AG04449 (cell line): ENCODE measurements at regions not wholly inside any gene's neighbourhood (a gene's known extent, or its start where the extent isn't known, plus 50 kb on each side); places are given as distances from the start of the nearest gene placed in this dataset.

ENCODE experiments used
- CTCF ChIA-PET: fragments of 350-600 bp; formaldehyde crosslinking; extraction: SDS; loops from one replicate; lab custom pipeline; 2021; ENCODE audit warnings: antibody characterized with exemption; lab: Yijun Ruan, JAX
- POLR2A ChIA-PET: fragments of 400-600, 350-600 bp; formaldehyde crosslinking; extraction: SDS; loops from one replicate; lab custom pipeline; 2020; ENCODE audit warnings: antibody characterized with exemption, inconsistent platforms; lab: Yijun Ruan, JAX
- DNase-seq: peaks from one replicate; pipeline ENCODE4 v3.0.0-alpha.2; 2010; ENCODE audit warnings: low read depth, low spot score
- H3K4me3 ChIP-seq: 2 replicates; pipeline ENCODE4 v1.5.1; 2011; ENCODE audit warnings: low read depth, mild to moderate bottlenecking, control low read depth, low read length
- TF ChIP-seq, protein P1 (sequence below): IDR thresholded peaks from one replicate; pipeline ENCODE4 v1.5.1; 2011; ENCODE audit warnings: mild to moderate bottlenecking, moderate library complexity, low read length, control low read depth, inconsistent platforms; ENCODE audit not compliant: insufficient read depth; ENCODE audit errors: missing control alignments

DNA sequence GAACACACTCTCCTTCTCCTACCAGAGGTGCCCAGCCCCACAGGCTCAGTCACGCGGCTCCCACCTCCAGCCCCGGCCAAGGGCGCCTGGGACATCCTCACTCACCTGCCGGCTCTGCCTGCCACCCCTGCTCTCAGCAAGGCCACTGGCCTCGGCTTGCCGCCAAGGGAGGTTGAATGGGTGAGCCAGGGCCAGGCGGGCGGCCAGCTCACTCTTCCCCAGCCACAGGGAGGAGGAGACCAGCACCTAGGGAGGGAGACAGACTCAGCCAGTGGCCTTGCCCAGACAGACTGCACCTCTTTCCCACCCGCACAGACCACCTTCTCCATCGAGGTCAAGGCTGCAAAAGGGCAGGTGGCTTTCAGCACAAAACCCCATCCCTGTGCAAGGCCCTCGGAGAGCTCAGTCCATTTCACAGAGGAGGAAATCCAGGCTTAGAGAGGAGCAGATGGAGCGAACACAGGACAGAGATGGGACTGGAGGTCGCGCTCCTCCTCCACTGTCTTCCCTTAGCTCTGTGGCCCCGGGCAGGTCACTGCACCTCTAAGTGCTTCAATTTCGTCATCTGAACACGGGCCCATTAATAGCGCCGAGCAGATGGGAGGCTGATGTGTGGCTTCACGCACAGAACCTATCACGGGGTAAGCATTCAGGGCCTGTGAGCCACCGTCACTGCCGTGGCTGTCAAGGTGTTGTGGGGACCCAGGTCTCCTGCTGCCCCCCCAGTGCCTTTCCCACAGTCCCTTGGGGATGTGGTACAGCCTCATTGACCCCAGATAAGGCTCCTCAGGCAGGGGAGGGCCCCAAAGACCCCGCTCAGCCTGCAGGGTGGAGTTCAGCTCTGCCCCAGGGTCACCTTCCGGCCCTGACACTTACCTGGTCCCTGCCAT, 56.1 kb downstream of the RMI2 start:
- CTCF ChIA-PET: interaction anchor here (0.7 to 17.3 kb wide), 7 partner anchors 8 to 437 kb away, joined by 3 to 241 read pairs (median 5); no protein-coding TSS in a partner anchor
- TF ChIP-seq, protein P1, sequence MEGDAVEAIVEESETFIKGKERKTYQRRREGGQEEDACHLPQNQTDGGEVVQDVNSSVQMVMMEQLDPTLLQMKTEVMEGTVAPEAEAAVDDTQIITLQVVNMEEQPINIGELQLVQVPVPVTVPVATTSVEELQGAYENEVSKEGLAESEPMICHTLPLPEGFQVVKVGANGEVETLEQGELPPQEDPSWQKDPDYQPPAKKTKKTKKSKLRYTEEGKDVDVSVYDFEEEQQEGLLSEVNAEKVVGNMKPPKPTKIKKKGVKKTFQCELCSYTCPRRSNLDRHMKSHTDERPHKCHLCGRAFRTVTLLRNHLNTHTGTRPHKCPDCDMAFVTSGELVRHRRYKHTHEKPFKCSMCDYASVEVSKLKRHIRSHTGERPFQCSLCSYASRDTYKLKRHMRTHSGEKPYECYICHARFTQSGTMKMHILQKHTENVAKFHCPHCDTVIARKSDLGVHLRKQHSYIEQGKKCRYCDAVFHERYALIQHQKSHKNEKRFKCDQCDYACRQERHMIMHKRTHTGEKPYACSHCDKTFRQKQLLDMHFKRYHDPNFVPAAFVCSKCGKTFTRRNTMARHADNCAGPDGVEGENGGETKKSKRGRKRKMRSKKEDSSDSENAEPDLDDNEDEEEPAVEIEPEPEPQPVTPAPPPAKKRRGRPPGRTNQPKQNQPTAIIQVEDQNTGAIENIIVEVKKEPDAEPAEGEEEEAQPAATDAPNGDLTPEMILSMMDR: no peak
- POLR2A ChIA-PET: interaction anchor here (0.6 kb wide), 1 partner anchor 18 kb away, joined by 3 read pairs; no protein-coding TSS in a partner anchor
- no peak overlapping the region for H3K4me3 ChIP-seq
- DNase-seq: no peak

DNA sequence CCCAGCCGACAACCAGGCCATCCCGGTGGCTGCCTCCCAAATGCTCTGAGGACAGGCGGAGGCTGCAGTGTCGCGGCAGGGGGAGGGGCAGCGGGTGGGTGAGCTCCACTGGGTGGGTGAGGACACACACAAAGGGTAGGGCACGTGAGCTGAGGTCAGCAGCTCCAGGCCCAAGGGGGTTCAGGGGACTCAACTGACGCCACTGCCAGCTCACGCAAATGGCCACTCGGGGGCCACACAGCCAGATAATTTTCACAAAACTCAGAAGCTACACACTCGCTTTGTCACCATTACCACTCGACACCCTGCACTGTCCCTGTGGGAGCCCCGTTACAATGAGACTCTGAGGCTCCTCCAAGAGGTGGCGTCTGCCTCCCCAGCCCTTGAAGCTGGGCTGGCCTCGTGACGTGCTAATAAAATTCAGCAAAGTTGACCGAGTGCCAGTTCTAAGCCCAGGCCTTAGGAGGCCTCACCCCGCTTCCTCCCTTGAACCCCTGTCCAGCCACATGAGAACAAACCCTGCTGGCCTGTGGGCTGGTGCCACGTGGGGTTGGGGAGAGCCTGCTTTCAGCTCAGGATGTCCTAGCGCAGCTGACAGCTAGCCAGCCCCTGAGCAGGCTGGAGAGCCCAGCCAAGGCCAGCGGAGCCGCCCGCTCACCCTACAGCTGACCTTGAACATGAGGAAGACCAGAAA, 56.9 kb downstream of the RMI2 start:
- TF ChIP-seq, protein P1: no peak
- no peak overlapping the region for H3K4me3 ChIP-seq
- POLR2A ChIA-PET: no interaction called here
- CTCF ChIA-PET: interaction anchor here (0.9 to 17.3 kb wide), 12 partner anchors 8 to 438 kb away, joined by 3 to 241 read pairs (median 6); no protein-coding TSS in a partner anchor
- no peak for DNase-seq

DNA sequence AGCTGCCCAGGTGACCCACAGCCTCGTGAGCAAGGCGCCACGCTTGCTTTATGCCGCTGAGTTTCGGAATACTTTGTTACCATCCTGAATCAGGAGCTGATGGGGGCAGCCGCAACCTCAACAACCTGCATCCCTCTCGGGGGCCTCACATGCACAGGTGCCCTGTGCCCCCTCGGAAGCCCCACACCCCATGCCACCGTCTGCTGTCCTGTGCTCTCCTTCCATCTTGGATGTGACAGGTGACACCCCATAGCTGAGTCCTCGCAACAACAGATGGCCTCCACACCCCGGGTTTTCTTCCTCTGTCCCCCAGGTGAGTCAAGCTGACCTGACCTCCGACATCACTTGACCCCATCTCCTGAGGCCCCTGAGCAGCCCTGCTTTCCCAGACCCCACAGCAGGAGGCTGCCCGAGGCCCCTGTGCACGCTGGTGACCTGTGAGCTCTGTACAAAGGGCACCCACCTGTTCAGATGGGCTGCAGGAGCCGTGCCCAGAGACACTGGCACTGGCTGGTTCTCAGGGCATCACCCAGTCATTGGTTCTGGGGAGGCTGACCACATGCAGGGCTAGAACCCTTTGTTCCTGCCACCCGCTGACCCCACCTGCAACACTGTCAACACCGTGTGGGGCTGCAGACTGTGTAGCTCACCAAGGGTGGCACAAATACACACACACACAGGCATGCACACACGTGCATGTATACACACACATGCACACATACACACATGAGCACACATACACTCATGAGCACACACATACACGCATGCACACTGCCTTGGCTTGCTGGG, 57.7 kb downstream of the RMI2 start:
- DNase-seq: no peak
- H3K4me3 ChIP-seq: no peak overlapping the region
- POLR2A ChIA-PET: no interaction called here
- TF ChIP-seq, protein P1: no peak
- CTCF ChIA-PET: interaction anchor here (1.1 to 17.3 kb wide), 9 partner anchors 12 to 439 kb away, joined by 3 to 241 read pairs (median 6); no protein-coding TSS in a partner anchor

DNA sequence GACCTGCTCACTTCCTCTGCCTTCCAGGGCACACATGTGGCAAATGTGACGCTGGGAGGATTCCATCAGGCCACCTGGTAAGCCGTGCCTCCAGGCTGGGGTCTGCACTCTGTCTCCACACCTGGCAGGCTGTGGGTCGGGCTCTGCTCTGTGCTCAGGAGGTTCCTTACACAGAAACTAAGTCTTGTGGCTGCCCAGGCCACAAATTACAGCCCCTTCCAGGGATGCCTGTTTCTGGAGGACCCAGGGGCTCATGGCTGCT, 58.2 kb downstream of the RMI2 start:
- no peak for DNase-seq
- ChIA-PET POLR2A (no interaction called here), CTCF (interaction anchor here (1.1 to 17.3 kb wide), 10 partner anchors 12 to 439 kb away, joined by 3 to 241 read pairs (median 9); no protein-coding TSS in a partner anchor)
- no peak overlapping the region for H3K4me3 ChIP-seq
- TF ChIP-seq, protein P1: no peak

DNA sequence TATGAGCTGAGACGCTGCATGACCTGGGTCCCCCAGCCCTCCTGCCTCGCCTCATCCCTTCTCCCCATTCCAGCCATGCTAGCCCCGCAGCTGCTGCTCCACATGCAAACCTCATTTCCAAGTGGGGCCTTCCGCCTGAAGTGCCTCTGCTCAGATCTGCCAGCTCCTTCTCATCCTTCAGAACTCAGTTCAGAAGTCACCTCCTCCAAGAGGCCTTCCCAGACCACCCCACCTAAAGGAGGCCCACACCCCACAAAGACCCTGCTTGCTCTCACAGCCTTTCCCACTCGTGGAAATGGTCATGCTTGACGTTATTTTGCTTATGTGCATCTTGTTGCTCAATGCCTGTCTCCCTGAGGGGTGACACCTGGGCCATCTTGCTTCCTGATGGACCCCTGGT, 58.7 kb downstream of the RMI2 start:
- no peak overlapping the region for H3K4me3 ChIP-seq
- POLR2A ChIA-PET: no interaction called here
- TF ChIP-seq, protein P1: no peak
- DNase-seq: no peak
- CTCF ChIA-PET: interaction anchor here (1.3 to 17.3 kb wide), 9 partner anchors 8 to 440 kb away, joined by 3 to 241 read pairs (median 59); no protein-coding TSS in a partner anchor
